ENCODE measurements at regions not wholly inside any gene's neighbourhood (a gene's known extent, or its start where the extent isn't known, plus 50 kb on each side); places are given as distances from the start of the nearest gene placed in this dataset.

DNA sequence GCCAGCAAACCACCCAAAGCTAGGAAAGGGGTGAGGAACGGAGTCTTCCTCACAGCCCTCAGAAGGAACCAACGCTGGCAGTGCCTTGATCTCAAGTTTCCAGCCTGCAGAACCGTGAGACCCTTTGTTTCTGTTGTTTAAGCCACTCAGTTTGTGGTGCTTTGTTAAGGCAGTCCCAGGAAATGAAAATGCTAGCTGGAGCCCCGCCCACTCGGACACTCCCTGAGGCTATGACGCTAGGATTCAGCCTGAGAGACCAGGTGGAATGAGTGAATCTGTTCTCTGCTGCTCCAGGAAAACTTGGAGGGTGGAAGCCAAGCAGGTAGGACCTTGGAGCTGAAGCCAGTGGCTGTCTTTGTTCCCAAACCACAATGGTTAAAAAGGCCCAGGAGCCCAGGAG, 196.5 kb upstream of the POU3F1 start:
- TF ChIP-seq, protein P1, sequence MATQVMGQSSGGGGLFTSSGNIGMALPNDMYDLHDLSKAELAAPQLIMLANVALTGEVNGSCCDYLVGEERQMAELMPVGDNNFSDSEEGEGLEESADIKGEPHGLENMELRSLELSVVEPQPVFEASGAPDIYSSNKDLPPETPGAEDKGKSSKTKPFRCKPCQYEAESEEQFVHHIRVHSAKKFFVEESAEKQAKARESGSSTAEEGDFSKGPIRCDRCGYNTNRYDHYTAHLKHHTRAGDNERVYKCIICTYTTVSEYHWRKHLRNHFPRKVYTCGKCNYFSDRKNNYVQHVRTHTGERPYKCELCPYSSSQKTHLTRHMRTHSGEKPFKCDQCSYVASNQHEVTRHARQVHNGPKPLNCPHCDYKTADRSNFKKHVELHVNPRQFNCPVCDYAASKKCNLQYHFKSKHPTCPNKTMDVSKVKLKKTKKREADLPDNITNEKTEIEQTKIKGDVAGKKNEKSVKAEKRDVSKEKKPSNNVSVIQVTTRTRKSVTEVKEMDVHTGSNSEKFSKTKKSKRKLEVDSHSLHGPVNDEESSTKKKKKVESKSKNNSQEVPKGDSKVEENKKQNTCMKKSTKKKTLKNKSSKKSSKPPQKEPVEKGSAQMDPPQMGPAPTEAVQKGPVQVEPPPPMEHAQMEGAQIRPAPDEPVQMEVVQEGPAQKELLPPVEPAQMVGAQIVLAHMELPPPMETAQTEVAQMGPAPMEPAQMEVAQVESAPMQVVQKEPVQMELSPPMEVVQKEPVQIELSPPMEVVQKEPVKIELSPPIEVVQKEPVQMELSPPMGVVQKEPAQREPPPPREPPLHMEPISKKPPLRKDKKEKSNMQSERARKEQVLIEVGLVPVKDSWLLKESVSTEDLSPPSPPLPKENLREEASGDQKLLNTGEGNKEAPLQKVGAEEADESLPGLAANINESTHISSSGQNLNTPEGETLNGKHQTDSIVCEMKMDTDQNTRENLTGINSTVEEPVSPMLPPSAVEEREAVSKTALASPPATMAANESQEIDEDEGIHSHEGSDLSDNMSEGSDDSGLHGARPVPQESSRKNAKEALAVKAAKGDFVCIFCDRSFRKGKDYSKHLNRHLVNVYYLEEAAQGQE (IDR thresholded peaks at IDR 0.05; ENCODE audit: insufficient read depth in 1 of 2, low read depth in 2 of 2, low read length in 2 of 2), result no peak
- TF ChIP-seq TAF1 (IDR thresholded peaks at IDR 0.05; ENCODE audit: borderline replicate concordance, insufficient read depth, low read length) (no peak), FOXP2 (optimal IDR thresholded peaks at IDR 0.05; ENCODE audit: borderline replicate concordance, extremely low read depth, extremely low read length, insufficient read depth) (no peak), SIN3A (IDR thresholded peaks at IDR 0.05; ENCODE audit: borderline replicate concordance, insufficient read depth, low read length) (no peak), POLR2AphosphoS5 (IDR thresholded peaks at IDR 0.05; ENCODE audit: low read depth, low read length) (no peak)

- TF ChIP-seq POLR2AphosphoS5 (IDR thresholded peaks at IDR 0.05; ENCODE audit: low read depth, low read length), result no peak
Observed at GRCh38 chr1:38242506-38242905, 195.9 kb upstream of the POU3F1 start.

DNA sequence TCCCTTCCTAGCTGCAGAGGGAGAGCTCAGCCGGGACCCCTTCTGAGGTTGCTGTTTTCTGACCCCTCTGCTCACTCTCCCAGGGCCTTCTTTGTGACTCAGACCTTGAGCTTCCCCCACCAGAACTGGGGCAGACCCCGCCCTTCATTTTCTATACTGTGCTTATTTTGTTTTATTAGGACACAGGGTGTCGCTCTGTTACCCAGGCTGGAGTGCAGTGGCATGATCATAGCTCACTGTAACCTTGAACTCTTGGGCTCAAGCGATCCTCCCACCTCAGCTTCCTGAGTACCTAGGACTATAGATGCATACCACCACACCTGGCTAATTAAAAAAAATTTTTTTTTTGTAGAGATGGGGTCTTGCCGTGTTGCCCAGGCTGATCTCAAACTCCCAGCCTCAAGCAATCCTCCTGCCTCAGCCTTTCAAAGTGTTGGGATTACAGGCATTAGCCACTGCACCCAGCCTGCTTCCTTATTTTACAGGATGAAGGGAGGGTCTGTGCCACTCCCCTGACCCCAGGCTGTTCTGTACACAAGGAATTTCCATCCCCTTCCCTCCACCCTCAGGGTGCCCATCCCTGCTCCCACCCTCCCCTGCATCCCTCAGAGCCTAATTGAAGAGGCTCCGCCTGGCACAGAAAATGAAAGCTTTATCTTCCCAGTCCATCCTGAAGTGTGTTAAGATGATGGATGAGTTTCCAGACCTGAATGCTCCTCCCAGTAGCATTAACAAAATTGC, 195.2 kb upstream of the POU3F1 start:
- TF ChIP-seq, protein P1 (IDR thresholded peaks at IDR 0.05; ENCODE audit: insufficient read depth in 1 of 2, low read depth in 2 of 2, low read length in 2 of 2), result no peak
- TF ChIP-seq SIN3A (IDR thresholded peaks at IDR 0.05; ENCODE audit: borderline replicate concordance, insufficient read depth, low read length) (no peak), POLR2AphosphoS5 (IDR thresholded peaks at IDR 0.05; ENCODE audit: low read depth, low read length) (no peak), TAF1 (IDR thresholded peaks at IDR 0.05; ENCODE audit: borderline replicate concordance, insufficient read depth, low read length) (no peak), FOXP2 (optimal IDR thresholded peaks at IDR 0.05; ENCODE audit: borderline replicate concordance, extremely low read depth, extremely low read length, insufficient read depth) (no peak)

DNA sequence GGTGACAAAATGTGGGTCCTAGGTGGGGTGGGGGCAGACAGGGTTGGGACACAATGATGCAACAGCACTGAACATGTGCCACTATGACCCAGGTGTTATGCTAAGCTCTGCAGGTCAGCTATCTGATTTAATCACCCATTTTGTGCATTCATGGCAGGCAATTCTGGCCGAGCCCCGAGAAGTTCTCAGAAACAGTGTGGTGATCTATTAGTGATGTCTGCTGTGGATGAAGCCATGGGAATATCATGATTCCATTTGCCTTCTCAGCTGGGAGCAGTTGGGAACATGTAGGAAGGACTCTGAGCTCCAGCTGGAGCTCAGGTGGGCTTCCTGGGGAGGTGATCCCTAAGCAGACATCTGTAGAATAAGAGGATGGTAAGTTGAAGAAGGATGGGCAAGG, 194.0 kb upstream of the POU3F1 start:
- TF ChIP-seq TAF1 (IDR thresholded peaks at IDR 0.05; ENCODE audit: borderline replicate concordance, insufficient read depth, low read length) (no peak), FOXP2 (optimal IDR thresholded peaks at IDR 0.05; ENCODE audit: borderline replicate concordance, extremely low read depth, extremely low read length, insufficient read depth) (no peak), POLR2AphosphoS5 (IDR thresholded peaks at IDR 0.05; ENCODE audit: low read depth, low read length) (no peak), SIN3A (IDR thresholded peaks at IDR 0.05; ENCODE audit: borderline replicate concordance, insufficient read depth, low read length) (no peak)
- TF ChIP-seq, protein P1 (IDR thresholded peaks at IDR 0.05; ENCODE audit: insufficient read depth in 1 of 2, low read depth in 2 of 2, low read length in 2 of 2), result no peak

GRCh38 chr1:38239258-38239835, 192.8 kb upstream of the POU3F1 start:
- TF ChIP-seq POLR2AphosphoS5 (IDR thresholded peaks at IDR 0.05; ENCODE audit: low read depth, low read length), result no peak
- no peak for TF ChIP-seq SIN3A (IDR thresholded peaks at IDR 0.05; ENCODE audit: borderline replicate concordance, insufficient read depth, low read length)
- TF ChIP-seq TAF1 (IDR thresholded peaks at IDR 0.05; ENCODE audit: borderline replicate concordance, insufficient read depth, low read length), result no peak
- TF ChIP-seq FOXP2 (optimal IDR thresholded peaks at IDR 0.05; ENCODE audit: borderline replicate concordance, extremely low read depth, extremely low read length, insufficient read depth), result no peak
- TF ChIP-seq, protein P1 (IDR thresholded peaks at IDR 0.05; ENCODE audit: insufficient read depth in 1 of 2, low read depth in 2 of 2, low read length in 2 of 2), result no peak

Measured in PFSK-1 (cell line).